SK-N-SH (cell line): ENCODE measurements at regions not wholly inside any gene's neighbourhood (a gene's known extent, or its start where the extent isn't known, plus 50 kb on each side); places are given as distances from the start of the nearest gene placed in this dataset.

Experiments used
- CTCF ChIA-PET: fragments of 300-600, 350-600 bp; formaldehyde crosslinking; extraction: SDS; loops from one replicate; lab custom pipeline; 2021; lab: Yijun Ruan, JAX
- POLR2A ChIA-PET: fragments of 350-600 bp; sonication (Branson Sonifier 250); formaldehyde crosslinking; extraction: SDS; loops from one replicate; lab custom pipeline; 2020; ENCODE audit warnings: antibody characterized with exemption, inconsistent platforms; lab: Yijun Ruan, JAX
- DNase-seq: peaks from one replicate; pipeline ENCODE4 v3.0.0; 2012
- H2AFZ ChIP-seq: fragments of 200-600 bp; sonication (generic); 2 replicates; pipeline ENCODE4 v1.8.1; 2016; ENCODE audit warnings: antibody characterized with exemption, mild to moderate bottlenecking, low read depth
- H3F3A ChIP-seq: fragments of 200-600 bp; sonication (generic); replicated peaks from 2 replicates; pipeline ENCODE3; 2016; ENCODE audit warnings: antibody characterized with exemption, mild to moderate bottlenecking; ENCODE audit not compliant: insufficient read depth
- H3K27ac ChIP-seq, 2 experiments: fragments of 200-500 bp in 1 of 2; fragments of 200-600 bp in 1 of 2; sonication (Bioruptor generic) in 1 of 2; sonication (generic), shearing (Covaris generic) in 1 of 2; 2 replicates each; pipeline versions ENCODE4 v1.5.1 to v1.6.1; 2014 to 2016; ENCODE audit warnings: low read depth in 2 of 2, inconsistent platforms in 1 of 2, low read length in 1 of 2, mild to moderate bottlenecking in 1 of 2, mixed read lengths in 1 of 2
- H3K27me3 ChIP-seq: fragments of 200-600 bp; sonication (generic), shearing (Covaris generic); 2 replicates; pipeline ENCODE4 v1.6.1; 2016; ENCODE audit warnings: mixed run types; ENCODE audit not compliant: insufficient read depth
- H3K36me3 ChIP-seq, 2 experiments: fragments of 200-500 bp in 1 of 2; fragments of 200-600 bp in 1 of 2; sonication (Bioruptor generic) in 1 of 2; sonication (generic) in 1 of 2; replicated peaks in 1 of 2; 2 replicates each; pipeline versions ENCODE3 to v1.5.1; 2014 to 2016; ENCODE audit warnings: low read length in 1 of 2, mild to moderate bottlenecking in 1 of 2; ENCODE audit not compliant: insufficient read depth in 2 of 2, control insufficient read depth in 1 of 2
- H3K4me1 ChIP-seq, 2 experiments: fragments of 200-500 bp in 1 of 2; fragments of 200-600 bp in 1 of 2; sonication (Bioruptor generic) in 1 of 2; sonication (generic), shearing (Covaris generic) in 1 of 2; 2 replicates each; pipeline versions ENCODE4 v1.5.1 to v1.6.1; 2014 to 2016; ENCODE audit warnings: low read depth in 1 of 2, low read length in 1 of 2, mixed run types in 1 of 2; ENCODE audit not compliant: insufficient read depth in 2 of 2, control insufficient read depth in 1 of 2
- H3K4me2 ChIP-seq: fragments of 200-600 bp; sonication (generic), shearing (Covaris generic); 2 replicates; pipeline ENCODE4 v1.6.1; 2017; ENCODE audit warnings: mixed run types
- H3K4me3 ChIP-seq, 2 experiments: fragments of 200-500 bp in 1 of 2; fragments of 200-600 bp in 1 of 2; sonication (Bioruptor generic) in 1 of 2; sonication (generic), shearing (Covaris generic) in 1 of 2; 2 replicates each; pipeline versions ENCODE4 v1.5.1 to v1.8.1; 2014 to 2016; ENCODE audit warnings: low read depth in 2 of 2, inconsistent platforms in 1 of 2, low read length in 1 of 2, mild to moderate bottlenecking in 1 of 2, mixed read lengths in 1 of 2, moderate library complexity in 1 of 2
- H3K79me2 ChIP-seq: fragments of 200-600 bp; sonication (generic); 2 replicates; pipeline ENCODE4 v1.8.1; 2017; ENCODE audit warnings: mild to moderate bottlenecking; ENCODE audit not compliant: insufficient read depth
- H3K9ac ChIP-seq: fragments of 200-600 bp; sonication (generic); 2 replicates; pipeline ENCODE4 v1.6.1; 2017; ENCODE audit warnings: mixed run types
- H3K9me2 ChIP-seq: fragments of 200-600 bp; sonication (generic); 2 replicates; pipeline ENCODE4 v1.6.1; 2017; ENCODE audit warnings: mixed run types
- H3K9me3 ChIP-seq: fragments of 200-600 bp; sonication (generic); 2 replicates; pipeline ENCODE4 v1.6.1; 2017; ENCODE audit warnings: mixed run types, mild to moderate bottlenecking, moderate library complexity
- H4K20me1 ChIP-seq: fragments of 200-600 bp; sonication (generic); 2 replicates; pipeline ENCODE4 v1.6.1; 2017; ENCODE audit warnings: mild to moderate bottlenecking, mixed run types; ENCODE audit not compliant: insufficient read depth
- CHD2 ChIP-seq: fragments of 150-350 bp; IDR thresholded peaks from 2 replicates; pipeline ENCODE4 v1.6.1; 2018; ENCODE audit warnings: low read length; ENCODE audit not compliant: partially characterized antibody
- ELF1 ChIP-seq: IDR thresholded peaks from 2 replicates; pipeline ENCODE4 v1.4.0; 2012
- EZH2phosphoT487 ChIP-seq: fragments of 200-600 bp; sonication (generic); IDR thresholded peaks from 2 replicates; pipeline ENCODE4 v1.6.1; 2017; ENCODE audit warnings: low read depth, mixed run types, mild to moderate bottlenecking, antibody characterized with exemption, moderate library complexity, borderline replicate concordance
- FOXJ3 ChIP-seq: sonication (generic); formaldehyde crosslinking; IDR thresholded peaks from 2 replicates; pipeline ENCODE4 v1.5.1; 2020; ENCODE audit warnings: mild to moderate bottlenecking, missing genetic modification reagents
- JUND ChIP-seq: IDR thresholded peaks from 2 replicates; pipeline ENCODE4 v1.4.0; 2012
- MXI1 ChIP-seq: IDR thresholded peaks from 2 replicates; pipeline ENCODE4 v1.6.1; 2012; ENCODE audit warnings: mild to moderate bottlenecking, low read depth, low read length, improper control_type of control experiment
- NFIC ChIP-seq: IDR thresholded peaks from 2 replicates; pipeline ENCODE4 v1.4.0; 2012; ENCODE audit warnings: borderline replicate concordance
- NRF1 ChIP-seq: IDR thresholded peaks from 2 replicates; pipeline ENCODE4 v1.6.1; 2012; ENCODE audit warnings: low read depth, mild to moderate bottlenecking, low read length
- POLR2AphosphoS5 ChIP-seq: IDR thresholded peaks from 2 replicates; pipeline ENCODE4 v1.6.1; 2012; ENCODE audit warnings: low read depth, low read length
- RCOR1 ChIP-seq: fragments of 150-350 bp; IDR thresholded peaks from 2 replicates; pipeline ENCODE4 v1.6.1; 2017; ENCODE audit warnings: antibody characterized with exemption, low read length
- RXRA ChIP-seq: IDR thresholded peaks from 2 replicates; pipeline ENCODE4 v1.4.0; 2012; ENCODE audit warnings: low read depth, mild to moderate bottlenecking, borderline replicate concordance
- SIN3A ChIP-seq: IDR thresholded peaks from 2 replicates; pipeline ENCODE4 v1.6.1; 2012; ENCODE audit warnings: low read depth, mild to moderate bottlenecking, low read length, moderate library complexity, borderline replicate concordance
- SMC3 ChIP-seq: IDR thresholded peaks from 2 replicates; pipeline ENCODE4 v1.6.1; 2012; ENCODE audit warnings: low read depth, low read length, improper control_type of control experiment
- TAF1 ChIP-seq: IDR thresholded peaks from 2 replicates; pipeline ENCODE4 v1.6.1; 2012; ENCODE audit warnings: low read depth, mild to moderate bottlenecking, low read length, moderate library complexity, borderline replicate concordance
- TCF12 ChIP-seq: IDR thresholded peaks from 2 replicates; pipeline ENCODE4 v1.4.0; 2012
- YY1 ChIP-seq: IDR thresholded peaks from 2 replicates; pipeline ENCODE4 v1.4.0; 2012; ENCODE audit warnings: low read depth, mild to moderate bottlenecking
- WGBS: methylation state at CpG from one replicate; pipeline ENCODE4 v1.1.6; 2017; ENCODE audit warnings: low lambda C conversion rate; 5-methylcytosine and 5-hydroxymethylcytosine counted together
- TF ChIP-seq, protein P1 (sequence below): IDR thresholded peaks from 2 replicates; pipeline ENCODE4 v1.6.1; 2012; ENCODE audit warnings: mild to moderate bottlenecking, low read depth, low read length, moderate library complexity
- TF ChIP-seq, protein P2 (sequence below): fragments of 150-350 bp; IDR thresholded peaks from 2 replicates; pipeline ENCODE4 v1.6.1; 2017; ENCODE audit warnings: antibody characterized with exemption, low read length, low read depth, borderline replicate concordance

DNA sequence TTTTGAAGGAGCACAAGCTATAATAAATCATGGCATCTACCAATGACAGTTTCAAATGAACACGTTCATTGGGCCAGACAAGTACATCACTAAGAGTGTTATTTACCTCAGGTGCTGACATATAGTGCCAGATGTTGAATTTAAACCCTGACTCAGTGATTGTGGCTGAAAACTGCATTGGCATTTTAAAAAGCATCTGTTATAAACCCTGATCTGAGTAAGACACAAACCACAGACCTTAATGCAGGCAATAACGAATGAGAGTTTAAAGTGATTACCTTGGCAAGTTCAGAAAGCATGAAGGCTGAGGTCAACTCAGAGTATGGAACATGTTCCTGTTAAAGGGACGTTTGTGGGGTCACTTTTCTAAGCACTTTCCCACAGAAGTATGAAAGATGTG, 865.1 kb upstream of the TMPRSS15 start:
- DNase-seq: no peak
- no peak overlapping the region for H3K4me3 ChIP-seq
- H2AFZ ChIP-seq: no peak overlapping the region
- H3K4me1 ChIP-seq: no peaks in the 10 kb centered on the region
- TF ChIP-seq, protein P1, sequence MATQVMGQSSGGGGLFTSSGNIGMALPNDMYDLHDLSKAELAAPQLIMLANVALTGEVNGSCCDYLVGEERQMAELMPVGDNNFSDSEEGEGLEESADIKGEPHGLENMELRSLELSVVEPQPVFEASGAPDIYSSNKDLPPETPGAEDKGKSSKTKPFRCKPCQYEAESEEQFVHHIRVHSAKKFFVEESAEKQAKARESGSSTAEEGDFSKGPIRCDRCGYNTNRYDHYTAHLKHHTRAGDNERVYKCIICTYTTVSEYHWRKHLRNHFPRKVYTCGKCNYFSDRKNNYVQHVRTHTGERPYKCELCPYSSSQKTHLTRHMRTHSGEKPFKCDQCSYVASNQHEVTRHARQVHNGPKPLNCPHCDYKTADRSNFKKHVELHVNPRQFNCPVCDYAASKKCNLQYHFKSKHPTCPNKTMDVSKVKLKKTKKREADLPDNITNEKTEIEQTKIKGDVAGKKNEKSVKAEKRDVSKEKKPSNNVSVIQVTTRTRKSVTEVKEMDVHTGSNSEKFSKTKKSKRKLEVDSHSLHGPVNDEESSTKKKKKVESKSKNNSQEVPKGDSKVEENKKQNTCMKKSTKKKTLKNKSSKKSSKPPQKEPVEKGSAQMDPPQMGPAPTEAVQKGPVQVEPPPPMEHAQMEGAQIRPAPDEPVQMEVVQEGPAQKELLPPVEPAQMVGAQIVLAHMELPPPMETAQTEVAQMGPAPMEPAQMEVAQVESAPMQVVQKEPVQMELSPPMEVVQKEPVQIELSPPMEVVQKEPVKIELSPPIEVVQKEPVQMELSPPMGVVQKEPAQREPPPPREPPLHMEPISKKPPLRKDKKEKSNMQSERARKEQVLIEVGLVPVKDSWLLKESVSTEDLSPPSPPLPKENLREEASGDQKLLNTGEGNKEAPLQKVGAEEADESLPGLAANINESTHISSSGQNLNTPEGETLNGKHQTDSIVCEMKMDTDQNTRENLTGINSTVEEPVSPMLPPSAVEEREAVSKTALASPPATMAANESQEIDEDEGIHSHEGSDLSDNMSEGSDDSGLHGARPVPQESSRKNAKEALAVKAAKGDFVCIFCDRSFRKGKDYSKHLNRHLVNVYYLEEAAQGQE: no peak
- TF ChIP-seq RCOR1: no peak
- no peak for TF ChIP-seq ELF1
- no peaks in the 10 kb centered on the region for H4K20me1 ChIP-seq
- WGBS: 2% methylated on average over 3 of the region's 3 CpGs
- H3F3A ChIP-seq: no peaks in the 10 kb centered on the region
- H3K79me2 ChIP-seq: no peaks in the 10 kb centered on the region
- ChIA-PET POLR2A (no interaction called here), CTCF (no interaction called here)
- no peak overlapping the region for H3K4me2 ChIP-seq
- no peaks in the 10 kb centered on the region for H3K27me3 ChIP-seq
- no peaks in the 10 kb centered on the region for H3K36me3 ChIP-seq
- no peak overlapping the region for H3K9ac ChIP-seq
- H3K27ac ChIP-seq: no peak overlapping the region
- no peaks in the 10 kb centered on the region for H3K9me2 ChIP-seq
- H3K9me3 ChIP-seq: no peaks in the 10 kb centered on the region; the same call in 1 of the 2 replicates

GRCh38 chr21:19275065-19275464, 871.5 kb upstream of the TMPRSS15 start:
- ChIA-PET CTCF (no interaction called here), POLR2A (no interaction called here)
- Histone ChIP-seq H3K79me2 (no peaks in the 10 kb centered on the region), H3K9ac (no peak overlapping the region), H3K9me2 (no peaks in the 10 kb centered on the region), H2AFZ (no peak overlapping the region), H3K36me3 (no peaks in the 10 kb centered on the region), H3K4me2 (no peak overlapping the region), H3K4me3 (no peak overlapping the region), H3K27ac (no peak overlapping the region), H3K9me3 (no peaks in the 10 kb centered on the region), H3F3A (no peaks in the 10 kb centered on the region), H3K27me3 (no peaks in the 10 kb centered on the region), H4K20me1 (no peaks in the 10 kb centered on the region), H3K4me1 (no peaks in the 10 kb centered on the region)
- DNase-seq: no peak
- TF ChIP-seq, protein P2, sequence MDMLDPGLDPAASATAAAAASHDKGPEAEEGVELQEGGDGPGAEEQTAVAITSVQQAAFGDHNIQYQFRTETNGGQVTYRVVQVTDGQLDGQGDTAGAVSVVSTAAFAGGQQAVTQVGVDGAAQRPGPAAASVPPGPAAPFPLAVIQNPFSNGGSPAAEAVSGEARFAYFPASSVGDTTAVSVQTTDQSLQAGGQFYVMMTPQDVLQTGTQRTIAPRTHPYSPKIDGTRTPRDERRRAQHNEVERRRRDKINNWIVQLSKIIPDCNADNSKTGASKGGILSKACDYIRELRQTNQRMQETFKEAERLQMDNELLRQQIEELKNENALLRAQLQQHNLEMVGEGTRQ: no peak
- no peak for TF ChIP-seq RXRA
- no peak for TF ChIP-seq ELF1
- no peak for TF ChIP-seq NRF1
- no peak for TF ChIP-seq YY1
- TF ChIP-seq MXI1: no peak
- no peak for TF ChIP-seq TAF1
- TF ChIP-seq POLR2AphosphoS5: no peak
- no peak for TF ChIP-seq FOXJ3
- no peak for TF ChIP-seq NFIC
- TF ChIP-seq TCF12: no peak
- TF ChIP-seq SIN3A: no peak
- TF ChIP-seq, protein P1: no peak
- TF ChIP-seq EZH2phosphoT487: no peak
- no peak for TF ChIP-seq JUND
- TF ChIP-seq CHD2: no peak
- TF ChIP-seq SMC3: no peak
- 1% methylated on average over 2 of the region's 2 CpGs for WGBS
